ENCODE measurements at regions not wholly inside any gene's neighbourhood (a gene's known extent, or its start where the extent isn't known, plus 50 kb on each side); places are given as distances from the start of the nearest gene placed in this dataset.

GRCh38 chr1:238549137-238549536 lies 658.4 kb upstream of the ZP4 start:
- no peak overlapping the region for H3K4me3 ChIP-seq (ENCODE audit: low read length)
- TF ChIP-seq ZNF274 (IDR thresholded peaks at IDR 0.05; ENCODE audit: low read depth, low read length): no peak

GRCh38 chr1:238546118-238546517 lies 655.4 kb upstream of the ZP4 start:
- TF ChIP-seq ZNF274 (IDR thresholded peaks at IDR 0.05; ENCODE audit: low read depth, low read length): no peak

GRCh38 chr1:238537641-238538040 lies 646.9 kb upstream of the ZP4 start:
- H3K4me3 ChIP-seq (ENCODE audit: low read length): no peak overlapping the region

More at GRCh38 chr1:238546118-238546517, 655.4 kb upstream of the ZP4 start:
- H3K4me3 ChIP-seq (ENCODE audit: low read length): no peak overlapping the region

GRCh38 chr1:238530209-238530851 lies 639.6 kb upstream of the ZP4 start:
- no peak overlapping the region for H3K4me3 ChIP-seq (ENCODE audit: low read length)
- TF ChIP-seq ZNF274 (IDR thresholded peaks at IDR 0.05; ENCODE audit: low read depth, low read length): no peak

More at GRCh38 chr1:238537641-238538040, 646.9 kb upstream of the ZP4 start:
- TF ChIP-seq ZNF274 (IDR thresholded peaks at IDR 0.05; ENCODE audit: low read depth, low read length): no peak

GRCh38 chr1:238517711-238518110 lies 627.0 kb upstream of the ZP4 start:
- no peak for TF ChIP-seq ZNF274 (IDR thresholded peaks at IDR 0.05; ENCODE audit: low read depth, low read length)

GRCh38 chr1:238501290-238501689 lies 610.6 kb upstream of the ZP4 start:
- no peak overlapping the region for H3K4me3 ChIP-seq (ENCODE audit: low read length)
- no peak for TF ChIP-seq ZNF274 (IDR thresholded peaks at IDR 0.05; ENCODE audit: low read depth, low read length)

More at GRCh38 chr1:238517711-238518110, 627.0 kb upstream of the ZP4 start:
- no peak overlapping the region for H3K4me3 ChIP-seq (ENCODE audit: low read length)

GRCh38 chr1:238499021-238499420 lies 608.3 kb upstream of the ZP4 start:
- TF ChIP-seq ZNF274 (IDR thresholded peaks at IDR 0.05; ENCODE audit: low read depth, low read length): no peak

GRCh38 chr1:238492271-238492670 lies 601.5 kb upstream of the ZP4 start:
- no peak for TF ChIP-seq ZNF274 (IDR thresholded peaks at IDR 0.05; ENCODE audit: low read depth, low read length)
- no peak overlapping the region for H3K4me3 ChIP-seq (ENCODE audit: low read length)

More at GRCh38 chr1:238499021-238499420, 608.3 kb upstream of the ZP4 start:
- no peak overlapping the region for H3K4me3 ChIP-seq (ENCODE audit: low read length)

- no peak for TF ChIP-seq ZNF274 (IDR thresholded peaks at IDR 0.05; ENCODE audit: low read depth, low read length)
- H3K4me3 ChIP-seq (ENCODE audit: low read length): no peak overlapping the region
Observed at GRCh38 chr1:238491265-238491664, 600.5 kb upstream of the ZP4 start.

GRCh38 chr1:238489006-238489405 lies 598.3 kb upstream of the ZP4 start:
- no peak for TF ChIP-seq ZNF274 (IDR thresholded peaks at IDR 0.05; ENCODE audit: low read depth, low read length)

GRCh38 chr1:238488401-238488800 lies 597.7 kb upstream of the ZP4 start:
- no peak for TF ChIP-seq ZNF274 (IDR thresholded peaks at IDR 0.05; ENCODE audit: low read depth, low read length)
- H3K4me3 ChIP-seq (ENCODE audit: low read length): no peak overlapping the region

More at GRCh38 chr1:238489006-238489405, 598.3 kb upstream of the ZP4 start:
- H3K4me3 ChIP-seq (ENCODE audit: low read length): no peak overlapping the region

GRCh38 chr1:238487931-238488330 lies 597.2 kb upstream of the ZP4 start:
- no peak for TF ChIP-seq ZNF274 (IDR thresholded peaks at IDR 0.05; ENCODE audit: low read depth, low read length)

GRCh38 chr1:238485912-238486209 lies 595.1 kb upstream of the ZP4 start:
- no peak overlapping the region for H3K4me3 ChIP-seq (ENCODE audit: low read length)
- TF ChIP-seq ZNF274 (IDR thresholded peaks at IDR 0.05; ENCODE audit: low read depth, low read length): no peak

More at GRCh38 chr1:238487931-238488330, 597.2 kb upstream of the ZP4 start:
- H3K4me3 ChIP-seq (ENCODE audit: low read length): no peak overlapping the region

- no peak for TF ChIP-seq ZNF274 (IDR thresholded peaks at IDR 0.05; ENCODE audit: low read depth, low read length)
- no peak overlapping the region for H3K4me3 ChIP-seq (ENCODE audit: low read length)
Observed at GRCh38 chr1:238485057-238485911, 594.6 kb upstream of the ZP4 start.

- no peak overlapping the region for H3K4me3 ChIP-seq (ENCODE audit: low read length)
Observed at GRCh38 chr1:238484121-238484520, 593.4 kb upstream of the ZP4 start.

More at GRCh38 chr1:238484121-238484520, 593.4 kb upstream of the ZP4 start:
- TF ChIP-seq ZNF274 (IDR thresholded peaks at IDR 0.05; ENCODE audit: low read depth, low read length): no peak
